SK-N-SH (cell line): ENCODE measurements at regions not wholly inside any gene's neighbourhood (a gene's known extent, or its start where the extent isn't known, plus 50 kb on each side); places are given as distances from the start of the nearest gene placed in this dataset.
A peak's percentile ranks its signal among the peaks of the same experiment; 100 is the strongest.

Source experiments
- CTCF ChIA-PET: fragments of 300-600, 350-600 bp; formaldehyde crosslinking; extraction: SDS; loops from one replicate; lab custom pipeline; 2021; lab: Yijun Ruan, JAX
- POLR2A ChIA-PET: fragments of 350-600 bp; sonication (Branson Sonifier 250); formaldehyde crosslinking; extraction: SDS; loops from one replicate; lab custom pipeline; 2020; ENCODE audit warnings: antibody characterized with exemption, inconsistent platforms; lab: Yijun Ruan, JAX
- DNase-seq: peaks from one replicate; pipeline ENCODE4 v3.0.0; 2012
- H2AFZ ChIP-seq: fragments of 200-600 bp; sonication (generic); 2 replicates; pipeline ENCODE4 v1.8.1; 2016; ENCODE audit warnings: antibody characterized with exemption, mild to moderate bottlenecking, low read depth
- H3F3A ChIP-seq: fragments of 200-600 bp; sonication (generic); replicated peaks from 2 replicates; pipeline ENCODE3; 2016; ENCODE audit warnings: antibody characterized with exemption, mild to moderate bottlenecking; ENCODE audit not compliant: insufficient read depth
- H3K27ac ChIP-seq, 2 experiments: fragments of 200-500 bp in 1 of 2; fragments of 200-600 bp in 1 of 2; sonication (Bioruptor generic) in 1 of 2; sonication (generic), shearing (Covaris generic) in 1 of 2; 2 replicates each; pipeline versions ENCODE4 v1.5.1 to v1.6.1; 2014 to 2016; ENCODE audit warnings: low read depth in 2 of 2, inconsistent platforms in 1 of 2, low read length in 1 of 2, mild to moderate bottlenecking in 1 of 2, mixed read lengths in 1 of 2
- H3K27me3 ChIP-seq: fragments of 200-600 bp; sonication (generic), shearing (Covaris generic); 2 replicates; pipeline ENCODE4 v1.6.1; 2016; ENCODE audit warnings: mixed run types; ENCODE audit not compliant: insufficient read depth
- H3K36me3 ChIP-seq, 2 experiments: fragments of 200-500 bp in 1 of 2; fragments of 200-600 bp in 1 of 2; sonication (Bioruptor generic) in 1 of 2; sonication (generic) in 1 of 2; replicated peaks in 1 of 2; 2 replicates each; pipeline versions ENCODE3 to v1.5.1; 2014 to 2016; ENCODE audit warnings: low read length in 1 of 2, mild to moderate bottlenecking in 1 of 2; ENCODE audit not compliant: insufficient read depth in 2 of 2, control insufficient read depth in 1 of 2
- H3K4me1 ChIP-seq, 2 experiments: fragments of 200-500 bp in 1 of 2; fragments of 200-600 bp in 1 of 2; sonication (Bioruptor generic) in 1 of 2; sonication (generic), shearing (Covaris generic) in 1 of 2; 2 replicates each; pipeline versions ENCODE4 v1.5.1 to v1.6.1; 2014 to 2016; ENCODE audit warnings: low read depth in 1 of 2, low read length in 1 of 2, mixed run types in 1 of 2; ENCODE audit not compliant: insufficient read depth in 2 of 2, control insufficient read depth in 1 of 2
- H3K4me2 ChIP-seq: fragments of 200-600 bp; sonication (generic), shearing (Covaris generic); 2 replicates; pipeline ENCODE4 v1.6.1; 2017; ENCODE audit warnings: mixed run types
- H3K4me3 ChIP-seq, 2 experiments: fragments of 200-500 bp in 1 of 2; fragments of 200-600 bp in 1 of 2; sonication (Bioruptor generic) in 1 of 2; sonication (generic), shearing (Covaris generic) in 1 of 2; 2 replicates each; pipeline versions ENCODE4 v1.5.1 to v1.8.1; 2014 to 2016; ENCODE audit warnings: low read depth in 2 of 2, inconsistent platforms in 1 of 2, low read length in 1 of 2, mild to moderate bottlenecking in 1 of 2, mixed read lengths in 1 of 2, moderate library complexity in 1 of 2
- H3K79me2 ChIP-seq: fragments of 200-600 bp; sonication (generic); 2 replicates; pipeline ENCODE4 v1.8.1; 2017; ENCODE audit warnings: mild to moderate bottlenecking; ENCODE audit not compliant: insufficient read depth
- H3K9ac ChIP-seq: fragments of 200-600 bp; sonication (generic); 2 replicates; pipeline ENCODE4 v1.6.1; 2017; ENCODE audit warnings: mixed run types
- H3K9me2 ChIP-seq: fragments of 200-600 bp; sonication (generic); 2 replicates; pipeline ENCODE4 v1.6.1; 2017; ENCODE audit warnings: mixed run types
- H3K9me3 ChIP-seq: fragments of 200-600 bp; sonication (generic); 2 replicates; pipeline ENCODE4 v1.6.1; 2017; ENCODE audit warnings: mixed run types, mild to moderate bottlenecking, moderate library complexity
- H4K20me1 ChIP-seq: fragments of 200-600 bp; sonication (generic); 2 replicates; pipeline ENCODE4 v1.6.1; 2017; ENCODE audit warnings: mild to moderate bottlenecking, mixed run types; ENCODE audit not compliant: insufficient read depth
- CTCF ChIP-seq: fragments of 200-600 bp; sonication (generic); IDR thresholded peaks from 2 replicates; pipeline ENCODE4 v1.6.1; 2017; ENCODE audit warnings: antibody characterized with exemption, mild to moderate bottlenecking, moderate library complexity
- ELF1 ChIP-seq: IDR thresholded peaks from 2 replicates; pipeline ENCODE4 v1.4.0; 2012
- EP300 ChIP-seq, 2 experiments: IDR thresholded peaks; 2 replicates each; pipeline versions ENCODE4 v1.4.0 to v1.6.1; 2012; ENCODE audit warnings: borderline replicate concordance in 1 of 2, low read depth in 1 of 2, low read length in 1 of 2
- EZH2phosphoT487 ChIP-seq: fragments of 200-600 bp; sonication (generic); IDR thresholded peaks from 2 replicates; pipeline ENCODE4 v1.6.1; 2017; ENCODE audit warnings: low read depth, mixed run types, mild to moderate bottlenecking, antibody characterized with exemption, moderate library complexity, borderline replicate concordance
- FOXJ3 ChIP-seq: sonication (generic); formaldehyde crosslinking; IDR thresholded peaks from 2 replicates; pipeline ENCODE4 v1.5.1; 2020; ENCODE audit warnings: mild to moderate bottlenecking, missing genetic modification reagents
- FOXM1 ChIP-seq: IDR thresholded peaks from 2 replicates; pipeline ENCODE4 v1.4.0; 2012; ENCODE audit warnings: low read depth, mild to moderate bottlenecking
- GATA2 ChIP-seq: sonication (generic); formaldehyde crosslinking; IDR thresholded peaks from 2 replicates; pipeline ENCODE4 v1.5.0; 2020; ENCODE audit warnings: mild to moderate bottlenecking, missing genetic modification reagents
- JUND ChIP-seq: IDR thresholded peaks from 2 replicates; pipeline ENCODE4 v1.4.0; 2012
- MXI1 ChIP-seq: IDR thresholded peaks from 2 replicates; pipeline ENCODE4 v1.6.1; 2012; ENCODE audit warnings: mild to moderate bottlenecking, low read depth, low read length, improper control_type of control experiment
- NFIC ChIP-seq: IDR thresholded peaks from 2 replicates; pipeline ENCODE4 v1.4.0; 2012; ENCODE audit warnings: borderline replicate concordance
- NRF1 ChIP-seq: IDR thresholded peaks from 2 replicates; pipeline ENCODE4 v1.6.1; 2012; ENCODE audit warnings: low read depth, mild to moderate bottlenecking, low read length
- PBX3 ChIP-seq: IDR thresholded peaks from 2 replicates; pipeline ENCODE4; 2012
- RFX5 ChIP-seq: IDR thresholded peaks from 2 replicates; pipeline ENCODE4 v1.6.1; 2012; ENCODE audit warnings: mild to moderate bottlenecking, improper control_type of control experiment, low read length
- SMC3 ChIP-seq: IDR thresholded peaks from 2 replicates; pipeline ENCODE4 v1.6.1; 2012; ENCODE audit warnings: low read depth, low read length, improper control_type of control experiment
- TAF1 ChIP-seq: IDR thresholded peaks from 2 replicates; pipeline ENCODE4 v1.6.1; 2012; ENCODE audit warnings: low read depth, mild to moderate bottlenecking, low read length, moderate library complexity, borderline replicate concordance
- TCF12 ChIP-seq: IDR thresholded peaks from 2 replicates; pipeline ENCODE4 v1.4.0; 2012
- USF1 ChIP-seq: IDR thresholded peaks from 2 replicates; pipeline ENCODE4 v1.4.0; 2012; ENCODE audit warnings: low read depth, borderline replicate concordance
- USF2 ChIP-seq: fragments of 150-350 bp; IDR thresholded peaks from 2 replicates; pipeline ENCODE4 v1.6.1; 2017; ENCODE audit warnings: antibody characterized with exemption, low read length, low read depth, borderline replicate concordance
- YY1 ChIP-seq: IDR thresholded peaks from 2 replicates; pipeline ENCODE4 v1.4.0; 2012; ENCODE audit warnings: low read depth, mild to moderate bottlenecking
- ZBTB33 ChIP-seq: IDR thresholded peaks from 2 replicates; pipeline ENCODE4 v1.4.0; 2012; ENCODE audit warnings: low read depth, borderline replicate concordance
- WGBS: methylation state at CpG from one replicate; pipeline ENCODE4 v1.1.6; 2017; ENCODE audit warnings: low lambda C conversion rate; 5-methylcytosine and 5-hydroxymethylcytosine counted together

GRCh38 chr13:73913079-73913740, 221.0 kb downstream of the KLF12 start:
- Histone ChIP-seq H3K27ac (0 out of 4 replicates have a peak overlapping the region, but pooled peaks of 1 of the 2 experiments have one; percentile 8), H3K4me1 (peaks cover 8 to 17% of the 10 kb centered on the region in 2 experiments), H3K4me2 (0 out of 2 replicates have a peak overlapping the region, but pooled peaks have one; percentile 20), H3K27me3 (no peaks in the 10 kb centered on the region), H3K79me2 (no peaks in the 10 kb centered on the region; the same call in none of the 2 replicates), H3K9me3 (no peaks in the 10 kb centered on the region), H3K9ac (no peak overlapping the region), H2AFZ (no peak overlapping the region), H3K36me3 (no peaks in the 10 kb centered on the region), H3K4me3 (no peak overlapping the region), H3F3A (no peaks in the 10 kb centered on the region), H4K20me1 (no peaks in the 10 kb centered on the region), H3K9me2 (no peaks in the 10 kb centered on the region; the same call in 1 of the 2 replicates)
- POLR2A ChIA-PET: no interaction called here
- no peak for DNase-seq
- WGBS: 86% methylated on average over 4 of the region's 4 CpGs
- TF ChIP-seq NRF1: no peak
- TF ChIP-seq CTCF: no peak
- TF ChIP-seq USF2: no peak
- no peak for TF ChIP-seq EZH2phosphoT487
- no peak for TF ChIP-seq ELF1
- no peak for TF ChIP-seq EP300 (IDR thresholded peaks at IDR 0.05; ENCODE audit: borderline replicate concordance in 1 of 2, low read depth in 1 of 2, low read length in 1 of 2)
- TF ChIP-seq TCF12: no peak
- CTCF ChIA-PET: interaction anchor here (0.8 to 1.6 kb wide), 3 partner anchors 9 to 1307 kb away, joined by 3 to 4 read pairs (median 3); no protein-coding TSS in a partner anchor

- peaks cover 8 to 17% of the 10 kb centered on the region in 2 experiments for H3K4me1 ChIP-seq
- H3K9ac ChIP-seq: no peak overlapping the region
- no peaks in the 10 kb centered on the region for H3F3A ChIP-seq
- no peak overlapping the region for H3K4me3 ChIP-seq
- POLR2A ChIA-PET: no interaction called here
- H3K9me3 ChIP-seq: no peaks in the 10 kb centered on the region
- H2AFZ ChIP-seq: no peak overlapping the region
- H3K79me2 ChIP-seq: no peaks in the 10 kb centered on the region; the same call in none of the 2 replicates
- H3K9me2 ChIP-seq: no peaks in the 10 kb centered on the region; the same call in 1 of the 2 replicates
- no peak for DNase-seq
- H3K27ac ChIP-seq: no peak overlapping the region
- H3K4me2 ChIP-seq: no peak overlapping the region
- H3K27me3 ChIP-seq: no peaks in the 10 kb centered on the region
- no peaks in the 10 kb centered on the region for H3K36me3 ChIP-seq
- no peaks in the 10 kb centered on the region for H4K20me1 ChIP-seq
- CTCF ChIA-PET: no interaction called here
- no peak for TF ChIP-seq FOXM1
- TF ChIP-seq MXI1: no peak
- TF ChIP-seq GATA2: no peak
- no peak for TF ChIP-seq NFIC
- no peak for TF ChIP-seq ELF1
- no peak for TF ChIP-seq ZBTB33
- TF ChIP-seq TCF12: no peak
- no peak for TF ChIP-seq SMC3
- no peak for TF ChIP-seq JUND
- TF ChIP-seq TAF1: no peak
- TF ChIP-seq USF1: no peak
- no peak for TF ChIP-seq FOXJ3 (CRISPR knock-in tag)
- TF ChIP-seq PBX3: no peak
- TF ChIP-seq YY1: no peak
- TF ChIP-seq RFX5: no peak
- no peak for TF ChIP-seq NRF1
- no peak for TF ChIP-seq EZH2phosphoT487
- TF ChIP-seq USF2: no peak
These were observed 222.8 kb downstream of the KLF12 start for GRCh38 chr13:73911361-73911760.
